Retinal pigment epithelial cell (primary cell): ENCODE measurements at regions not wholly inside any gene's neighbourhood (a gene's known extent, or its start where the extent isn't known, plus 50 kb on each side); places are given as distances from the start of the nearest gene placed in this dataset.

ENCODE experiments used
- DNase-seq: peaks from one replicate; pipeline ENCODE4 v3.0.0-alpha.2; 2010; ENCODE audit warnings: low read depth
- H3K4me3 ChIP-seq: 2 replicates; pipeline ENCODE4 v1.5.1; 2011; ENCODE audit warnings: mild to moderate bottlenecking, low read length, control low read depth, moderate library complexity
- CTCF ChIP-seq: conservative IDR thresholded peaks from 2 replicates; pipeline ENCODE4 v1.5.1; 2011; ENCODE audit warnings: low read depth, low read length, control low read depth, inconsistent platforms

GRCh38 chr4:14262221-14262620, 634.7 kb upstream of the BOD1L1 start:
- no peak overlapping the region for H3K4me3 ChIP-seq
- no peak for DNase-seq
- TF ChIP-seq CTCF = no peak

GRCh38 chr4:14264437-14264836, 636.9 kb upstream of the BOD1L1 start:
- no peak for DNase-seq
- no peak overlapping the region for H3K4me3 ChIP-seq
- TF ChIP-seq CTCF = no peak

- H3K4me3 ChIP-seq = no peak overlapping the region
- no peak for DNase-seq
- TF ChIP-seq CTCF = no peak
These were observed 638.1 kb upstream of the BOD1L1 start for GRCh38 chr4:14265651-14266050.

- DNase-seq = no peak
- TF ChIP-seq CTCF = no peak
- H3K4me3 ChIP-seq = no peak overlapping the region
These were observed 640.0 kb upstream of the BOD1L1 start for GRCh38 chr4:14267373-14268060.

GRCh38 chr4:14269824-14270223, 642.3 kb upstream of the BOD1L1 start:
- no peak for DNase-seq
- no peak for TF ChIP-seq CTCF

GRCh38 chr4:14272206-14272605, 644.7 kb upstream of the BOD1L1 start:
- TF ChIP-seq CTCF = no peak
- DNase-seq = no peak
- H3K4me3 ChIP-seq = no peak overlapping the region

More at GRCh38 chr4:14269824-14270223, 642.3 kb upstream of the BOD1L1 start:
- no peak overlapping the region for H3K4me3 ChIP-seq

GRCh38 chr4:14277505-14277904, 650.0 kb upstream of the BOD1L1 start:
- no peak for DNase-seq
- no peak overlapping the region for H3K4me3 ChIP-seq
- TF ChIP-seq CTCF = no peak
